Activated CD8-positive, alpha-beta T cell treated with anti-CD3 and anti-CD28 coated beads for 36 hours (primary cell): ENCODE measurements at regions not wholly inside any gene's neighbourhood (a gene's known extent, or its start where the extent isn't known, plus 50 kb on each side); places are given as distances from the start of the nearest gene placed in this dataset.

Experiments
- ATAC-seq: fragments of 200-7000 bp; cut with Tn5 transposase; one replicate; pipeline ENCODE4 v1.10.0; 2021; ENCODE audit warnings: mild to moderate bottlenecking, moderate library complexity
- CTCF ChIA-PET: fragments of 350-600 bp; sonication (Branson Sonifier 250); formaldehyde crosslinking; loops from one replicate; lab custom pipeline; 2021; ENCODE audit warnings: antibody characterized with exemption; lab: Charles Lee
- POLR2A ChIA-PET: fragments of 350-600 bp; sonication (Branson Sonifier 250); formaldehyde crosslinking; loops from one replicate; lab custom pipeline; 2021; ENCODE audit warnings: antibody characterized with exemption; lab: Charles Lee
- DNase-seq: peaks from one replicate; pipeline ENCODE4 v3.0.0-alpha.2; 2020
- H3K27ac Mint-ChIP-seq: one replicate; pipeline ENCODE4 v1.8.0; 2021; ENCODE audit warnings: mild to moderate bottlenecking, mixed read lengths
- H3K27me3 Mint-ChIP-seq: one replicate; pipeline ENCODE4 v1.8.0; 2021; ENCODE audit warnings: mixed read lengths
- H3K36me3 Mint-ChIP-seq: one replicate; pipeline ENCODE4 v1.8.0; 2021; ENCODE audit warnings: low read depth, mixed read lengths
- H3K4me1 Mint-ChIP-seq: one replicate; pipeline ENCODE4 v1.8.0; 2021; ENCODE audit warnings: low read depth, mixed read lengths
- H3K4me3 Mint-ChIP-seq: one replicate; pipeline ENCODE4 v1.8.0; 2021; ENCODE audit warnings: mild to moderate bottlenecking, moderate library complexity, mixed read lengths
- H3K9me3 Mint-ChIP-seq: one replicate; pipeline ENCODE4 v1.8.0; 2021; ENCODE audit warnings: mixed read lengths
- intact Hi-C: fragments of 100-400 bp; cut with micrococcal nuclease; formaldehyde crosslinking; loops from one replicate; pipeline ENCODE4 v1.10.0; 2022
- TF ChIP-seq, protein P1 (sequence below): fragments of 200-600 bp; IDR thresholded peaks from one replicate; pipeline ENCODE4 v1.8.0; 2022; ENCODE audit warnings: antibody characterized with exemption, mild to moderate bottlenecking

DNA sequence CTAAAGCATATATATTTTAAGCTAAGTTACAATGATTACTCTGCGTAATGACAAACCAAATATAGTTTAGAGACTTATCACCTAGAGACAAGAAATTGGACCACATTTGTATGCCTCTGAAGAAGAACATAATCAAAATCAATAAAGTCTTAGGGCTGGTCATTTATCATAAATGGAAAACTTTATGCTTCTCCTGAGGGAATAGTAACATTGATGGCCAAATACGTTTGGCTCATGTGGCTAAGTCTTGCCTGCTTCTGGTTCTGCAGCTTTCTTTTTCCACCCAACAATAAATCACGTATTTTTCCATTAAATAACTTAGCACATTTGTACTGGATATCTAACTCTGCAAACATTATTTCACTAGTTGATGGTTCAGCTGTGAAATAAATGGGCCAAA is 458.4 kb downstream of the SLITRK1 start:
- ATAC-seq: no peak
- no peak for DNase-seq
- Mint-ChIP-seq H3K9me3 (peaks cover 8% of the 10 kb centered on the region), H3K4me3 (no peak overlapping the region), H3K27ac (no peak overlapping the region), H3K36me3 (no peaks in the 10 kb centered on the region), H3K27me3 (no peaks in the 10 kb centered on the region), H3K4me1 (no peaks in the 10 kb centered on the region)
- POLR2A ChIA-PET: no interaction called here
- CTCF ChIA-PET: interaction anchor here (0.9 kb wide), 1 partner anchor 10 kb away, joined by 4 read pairs; no protein-coding TSS in a partner anchor
- intact Hi-C loops: no loop called here
- TF ChIP-seq, protein P1, sequence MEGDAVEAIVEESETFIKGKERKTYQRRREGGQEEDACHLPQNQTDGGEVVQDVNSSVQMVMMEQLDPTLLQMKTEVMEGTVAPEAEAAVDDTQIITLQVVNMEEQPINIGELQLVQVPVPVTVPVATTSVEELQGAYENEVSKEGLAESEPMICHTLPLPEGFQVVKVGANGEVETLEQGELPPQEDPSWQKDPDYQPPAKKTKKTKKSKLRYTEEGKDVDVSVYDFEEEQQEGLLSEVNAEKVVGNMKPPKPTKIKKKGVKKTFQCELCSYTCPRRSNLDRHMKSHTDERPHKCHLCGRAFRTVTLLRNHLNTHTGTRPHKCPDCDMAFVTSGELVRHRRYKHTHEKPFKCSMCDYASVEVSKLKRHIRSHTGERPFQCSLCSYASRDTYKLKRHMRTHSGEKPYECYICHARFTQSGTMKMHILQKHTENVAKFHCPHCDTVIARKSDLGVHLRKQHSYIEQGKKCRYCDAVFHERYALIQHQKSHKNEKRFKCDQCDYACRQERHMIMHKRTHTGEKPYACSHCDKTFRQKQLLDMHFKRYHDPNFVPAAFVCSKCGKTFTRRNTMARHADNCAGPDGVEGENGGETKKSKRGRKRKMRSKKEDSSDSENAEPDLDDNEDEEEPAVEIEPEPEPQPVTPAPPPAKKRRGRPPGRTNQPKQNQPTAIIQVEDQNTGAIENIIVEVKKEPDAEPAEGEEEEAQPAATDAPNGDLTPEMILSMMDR: no peak

DNA sequence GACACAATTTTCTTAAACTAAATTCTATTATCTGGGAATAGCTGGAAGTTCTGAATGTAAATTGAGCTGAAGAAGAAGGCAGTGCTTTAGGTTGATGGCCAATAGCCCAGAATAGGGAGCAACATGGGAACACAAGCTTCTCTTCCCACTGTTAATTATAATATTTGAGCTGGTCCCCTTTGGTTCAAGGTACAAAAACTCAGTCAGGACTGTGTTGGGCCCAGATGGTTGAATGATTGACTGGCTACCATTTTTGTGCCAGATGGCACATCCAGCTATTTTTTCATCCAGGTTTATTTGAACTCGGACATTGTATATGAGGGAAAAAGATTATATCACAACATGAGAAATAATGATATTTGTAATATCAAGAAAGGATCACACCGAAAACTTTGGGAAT is 458.9 kb downstream of the SLITRK1 start:
- no peak for DNase-seq
- no peaks in the 10 kb centered on the region for H3K27me3 Mint-ChIP-seq
- ATAC-seq: no peak
- H3K27ac Mint-ChIP-seq: no peak overlapping the region
- intact Hi-C loops: no loop called here
- ChIA-PET POLR2A (no interaction called here), CTCF (interaction anchor here (0.9 kb wide), 1 partner anchor 9 kb away, joined by 4 read pairs; no protein-coding TSS in a partner anchor)
- peaks cover 8% of the 10 kb centered on the region for H3K9me3 Mint-ChIP-seq
- no peaks in the 10 kb centered on the region for H3K36me3 Mint-ChIP-seq
- TF ChIP-seq, protein P1: no peak
- H3K4me3 Mint-ChIP-seq: no peak overlapping the region
- no peaks in the 10 kb centered on the region for H3K4me1 Mint-ChIP-seq

DNA sequence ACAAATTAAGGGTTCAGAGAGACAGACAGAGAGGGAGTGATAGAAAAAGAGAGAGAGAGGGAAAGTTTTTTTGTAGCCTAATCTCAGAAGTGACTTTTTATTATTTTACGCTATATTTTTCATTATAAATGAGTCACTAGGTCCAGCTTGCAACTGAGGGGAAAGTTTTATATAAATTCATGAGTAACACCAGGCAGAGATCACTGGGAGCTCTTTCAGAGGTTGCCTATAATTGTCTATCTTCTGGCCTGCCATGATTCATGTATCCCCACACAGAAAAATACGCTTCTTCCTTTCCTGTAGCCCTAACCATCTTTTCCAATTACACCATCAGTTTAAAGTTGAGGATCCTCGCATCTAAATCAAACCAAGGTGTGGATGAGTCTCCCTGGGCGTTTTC is 467.9 kb downstream of the SLITRK1 start:
- CTCF ChIA-PET: interaction anchor here (0.7 kb wide), 1 partner anchor 9 kb away, joined by 4 read pairs; no protein-coding TSS in a partner anchor
- intact Hi-C loops: no loop called here
- H3K9me3 Mint-ChIP-seq: peaks cover 5% of the 10 kb centered on the region
- no peaks in the 10 kb centered on the region for H3K27me3 Mint-ChIP-seq
- H3K4me3 Mint-ChIP-seq: no peak overlapping the region
- POLR2A ChIA-PET: no interaction called here
- no peak overlapping the region for H3K27ac Mint-ChIP-seq
- no peak for ATAC-seq
- DNase-seq: no peak
- no peaks in the 10 kb centered on the region for H3K4me1 Mint-ChIP-seq
- TF ChIP-seq, protein P1: no peak
- no peaks in the 10 kb centered on the region for H3K36me3 Mint-ChIP-seq

DNA sequence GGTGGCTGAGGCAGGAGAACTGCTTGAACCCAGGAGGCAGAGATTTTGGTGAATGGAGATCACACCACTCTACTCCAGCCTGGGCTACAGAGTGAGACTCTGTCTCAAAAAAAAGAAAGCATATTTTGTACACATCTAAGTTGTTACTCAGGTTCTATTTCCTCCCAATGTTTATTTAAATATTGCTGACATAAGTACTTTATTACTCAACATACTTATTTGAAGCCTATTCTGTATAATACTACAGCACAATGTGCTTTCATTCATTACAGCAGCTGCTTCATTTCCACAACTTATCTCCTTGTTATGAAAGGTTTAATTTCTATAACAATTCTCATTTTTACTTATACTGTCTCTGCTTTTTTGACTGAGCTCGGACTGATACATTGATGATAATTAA is 495.7 kb downstream of the SLITRK1 start:
- intact Hi-C loops: no loop called here
- ChIA-PET CTCF (no interaction called here), POLR2A (no interaction called here)
- H3K27me3 Mint-ChIP-seq: no peaks in the 10 kb centered on the region
- H3K4me3 Mint-ChIP-seq: no peak overlapping the region
- no peaks in the 10 kb centered on the region for H3K36me3 Mint-ChIP-seq
- H3K4me1 Mint-ChIP-seq: no peaks in the 10 kb centered on the region
- DNase-seq (no peak), ATAC-seq (no peak)
- no peak overlapping the region for H3K27ac Mint-ChIP-seq
- TF ChIP-seq, protein P1: no peak
- H3K9me3 Mint-ChIP-seq: no peaks in the 10 kb centered on the region

DNA sequence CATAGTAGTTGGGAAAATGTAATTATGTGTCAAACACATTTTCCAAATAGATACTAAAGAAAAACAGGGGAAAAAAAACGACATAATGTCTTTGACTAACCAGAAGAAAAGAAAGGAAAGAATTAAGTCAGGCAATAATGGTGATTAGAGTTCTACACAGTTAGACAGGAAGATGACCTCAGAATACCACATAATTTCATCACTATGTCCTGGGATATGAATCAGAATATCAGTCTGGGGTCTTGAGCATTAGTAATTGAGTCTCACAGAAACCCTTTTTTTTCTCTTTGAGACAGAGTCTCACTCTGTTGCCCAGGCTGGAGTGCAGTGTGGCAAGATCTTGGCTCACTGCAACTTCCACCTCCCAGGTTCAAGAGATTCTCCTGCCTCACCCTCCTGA is 503.4 kb downstream of the SLITRK1 start:
- ATAC-seq (no peak), DNase-seq (no peak)
- ChIA-PET CTCF (no interaction called here), POLR2A (no interaction called here)
- Mint-ChIP-seq H3K27me3 (no peaks in the 10 kb centered on the region), H3K9me3 (no peaks in the 10 kb centered on the region), H3K4me3 (no peak overlapping the region), H3K4me1 (no peaks in the 10 kb centered on the region), H3K27ac (no peak overlapping the region), H3K36me3 (no peaks in the 10 kb centered on the region)
- intact Hi-C loops: no loop called here
- TF ChIP-seq, protein P1: no peak
